ENCODE measurements at regions not wholly inside any gene's neighbourhood (a gene's known extent, or its start where the extent isn't known, plus 50 kb on each side); places are given as distances from the start of the nearest gene placed in this dataset.
A peak's percentile ranks its signal among the peaks of the same experiment; 100 is the strongest.

DNA sequence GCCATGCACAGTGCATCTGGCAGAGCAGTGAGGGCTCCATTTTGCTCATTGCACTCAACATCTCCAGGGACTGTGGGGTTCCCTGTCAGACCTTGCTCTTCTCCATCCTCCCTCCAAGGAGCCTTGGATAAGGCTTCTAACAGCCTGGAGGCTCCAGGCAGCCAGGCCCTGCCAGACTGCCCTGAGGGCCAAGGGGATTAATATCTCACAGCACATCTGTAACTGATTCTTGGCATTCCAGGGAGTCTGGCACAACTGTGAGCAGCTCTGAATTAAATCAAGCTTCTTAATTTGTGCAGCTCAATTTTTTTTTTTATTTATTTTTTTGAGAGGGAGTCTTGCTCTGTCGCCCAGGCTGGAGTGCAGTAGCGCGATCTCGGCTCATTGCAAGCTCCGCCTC lies 224.5 kb upstream of the PGRMC2 start (continued):
- TF ChIP-seq, protein P1, sequence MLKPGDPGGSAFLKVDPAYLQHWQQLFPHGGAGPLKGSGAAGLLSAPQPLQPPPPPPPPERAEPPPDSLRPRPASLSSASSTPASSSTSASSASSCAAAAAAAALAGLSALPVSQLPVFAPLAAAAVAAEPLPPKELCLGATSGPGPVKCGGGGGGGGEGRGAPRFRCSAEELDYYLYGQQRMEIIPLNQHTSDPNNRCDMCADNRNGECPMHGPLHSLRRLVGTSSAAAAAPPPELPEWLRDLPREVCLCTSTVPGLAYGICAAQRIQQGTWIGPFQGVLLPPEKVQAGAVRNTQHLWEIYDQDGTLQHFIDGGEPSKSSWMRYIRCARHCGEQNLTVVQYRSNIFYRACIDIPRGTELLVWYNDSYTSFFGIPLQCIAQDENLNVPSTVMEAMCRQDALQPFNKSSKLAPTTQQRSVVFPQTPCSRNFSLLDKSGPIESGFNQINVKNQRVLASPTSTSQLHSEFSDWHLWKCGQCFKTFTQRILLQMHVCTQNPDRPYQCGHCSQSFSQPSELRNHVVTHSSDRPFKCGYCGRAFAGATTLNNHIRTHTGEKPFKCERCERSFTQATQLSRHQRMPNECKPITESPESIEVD (tag by site-specific recombination; IDR thresholded peaks at IDR 0.05), result no peak
- no peak for TF ChIP-seq ZNF221 (tag by site-specific recombination; IDR thresholded peaks at IDR 0.05; ENCODE audit: borderline replicate concordance)
- no peak for TF ChIP-seq MZF1 (tag by site-specific recombination; IDR thresholded peaks at IDR 0.05; ENCODE audit: borderline replicate concordance)
- no peak for TF ChIP-seq ZNF211 (tag by site-specific recombination; IDR thresholded peaks at IDR 0.05; ENCODE audit: low read depth)

DNA sequence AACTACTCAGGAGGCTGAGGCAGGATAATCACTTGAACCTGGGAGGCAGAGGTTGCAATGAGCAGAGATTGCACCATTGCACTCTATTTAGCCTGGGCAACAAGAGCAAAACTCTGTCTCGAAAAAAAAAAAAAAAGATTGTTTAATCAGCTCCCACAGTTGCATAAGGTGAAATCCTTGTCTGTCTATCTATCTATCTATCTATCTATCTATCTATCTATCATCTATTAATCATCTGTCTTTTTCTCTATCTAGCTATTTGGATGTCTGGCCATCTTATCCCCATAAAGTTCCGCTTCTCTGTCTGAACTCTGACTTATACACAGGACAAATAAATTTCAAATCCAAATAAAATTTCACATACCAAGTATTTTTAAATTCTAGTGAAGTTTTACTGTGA lies 223.2 kb upstream of the PGRMC2 start:
- no peaks in the 10 kb centered on the region for H3K36me3 ChIP-seq (ENCODE audit: control insufficient read depth in 2 of 2, insufficient read depth in 1 of 2, low read length in 2 of 2)
- no peak overlapping the region for H3K4me3 ChIP-seq (ENCODE audit: low read depth, low read length)
- H3K9me3 ChIP-seq (ENCODE audit: control insufficient read depth, insufficient read depth, low read depth, low read length), result no peaks in the 10 kb centered on the region
- TF ChIP-seq ZNF670 (tag by site-specific recombination; IDR thresholded peaks at IDR 0.05; ENCODE audit: low read depth) (no peak), MEIS1 (CRISPR knock-in tag; IDR thresholded peaks at IDR 0.05; ENCODE audit: borderline replicate concordance) (no peak), ZFP3 (tag by site-specific recombination; IDR thresholded peaks at IDR 0.05; ENCODE audit: low read depth) (no peak), IKZF3 (tag by site-specific recombination; IDR thresholded peaks at IDR 0.05) (no peak), ZNF23 (tag by site-specific recombination; IDR thresholded peaks at IDR 0.05; ENCODE audit: borderline replicate concordance) (no peak), ZNF707 (tag by site-specific recombination; IDR thresholded peaks at IDR 0.05) (no peak), BCL11A (tag by site-specific recombination; IDR thresholded peaks at IDR 0.05; ENCODE audit: low read depth) (no peak)
- H3K4me1 ChIP-seq (ENCODE audit: control insufficient read depth, insufficient read depth, low read length), result no peaks in the 10 kb centered on the region
- ChIA-PET CTCF (interaction anchor here (0.6 to 0.7 kb wide), 3 partner anchors 17 to 935 kb away, joined by 3 read pairs; no protein-coding TSS in a partner anchor), POLR2A (no interaction called here)
- H3K27ac ChIP-seq (ENCODE audit: extremely low read depth, low read depth, low read length), result no peak overlapping the region

DNA sequence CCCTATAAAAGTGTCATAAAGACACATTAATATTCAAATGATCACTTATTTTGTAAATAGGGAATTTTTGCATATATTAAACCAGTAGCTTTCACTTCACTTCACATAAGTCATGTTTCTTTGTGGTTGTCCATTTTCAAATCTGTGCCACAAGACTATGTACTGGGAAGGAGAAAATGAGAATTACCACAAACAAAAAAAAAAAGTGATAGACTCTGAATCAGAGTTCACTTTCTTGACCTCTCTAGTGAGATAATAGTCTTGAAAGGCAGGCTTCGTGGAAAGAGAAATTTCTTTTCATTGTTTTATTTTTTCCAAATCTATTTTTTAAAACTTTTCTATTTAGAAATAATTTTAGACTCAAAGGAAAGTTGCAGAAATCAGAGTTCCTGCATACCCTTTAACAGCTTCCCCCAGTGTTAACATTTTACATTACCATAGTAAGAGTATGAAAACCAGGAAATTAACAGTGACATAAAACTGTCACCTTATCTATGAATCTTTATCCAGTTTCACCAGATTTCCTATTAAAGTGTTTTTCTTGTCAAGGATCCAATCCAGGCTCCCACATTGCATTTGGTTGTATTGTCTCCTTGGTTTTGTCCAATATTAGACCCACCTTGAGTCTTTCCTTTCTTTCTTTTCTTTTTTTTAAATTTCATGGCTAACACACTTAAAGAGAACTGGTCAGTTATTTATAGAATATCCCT lies 215.4 kb upstream of the PGRMC2 start:
- Histone ChIP-seq H3K9me3 (ENCODE audit: control insufficient read depth, insufficient read depth, low read depth, low read length) (no peaks in the 10 kb centered on the region), H3K4me3 (ENCODE audit: low read depth, low read length) (no peak overlapping the region), H3K4me1 (ENCODE audit: control insufficient read depth, insufficient read depth, low read length) (peaks cover 5% of the 10 kb centered on the region; the same call in 1 of the 2 replicates), H3K36me3 (ENCODE audit: control insufficient read depth in 2 of 2, insufficient read depth in 1 of 2, low read length in 2 of 2) (no peaks in the 10 kb centered on the region), H3K27ac (ENCODE audit: extremely low read depth, low read depth, low read length) (no peak overlapping the region)
- POLR2A ChIA-PET, result no interaction called here
- CTCF ChIA-PET, result interaction anchor here (0.7 kb wide), 1 partner anchor 124 kb away, joined by 3 read pairs; no protein-coding TSS in a partner anchor
- no peak for TF ChIP-seq ZNF433 (tag by site-specific recombination; IDR thresholded peaks at IDR 0.05; ENCODE audit: low read depth)
- TF ChIP-seq GFI1B (tag by site-specific recombination; IDR thresholded peaks at IDR 0.05), result peak; percentile 71; the same call in 1 of the 2 replicates

DNA sequence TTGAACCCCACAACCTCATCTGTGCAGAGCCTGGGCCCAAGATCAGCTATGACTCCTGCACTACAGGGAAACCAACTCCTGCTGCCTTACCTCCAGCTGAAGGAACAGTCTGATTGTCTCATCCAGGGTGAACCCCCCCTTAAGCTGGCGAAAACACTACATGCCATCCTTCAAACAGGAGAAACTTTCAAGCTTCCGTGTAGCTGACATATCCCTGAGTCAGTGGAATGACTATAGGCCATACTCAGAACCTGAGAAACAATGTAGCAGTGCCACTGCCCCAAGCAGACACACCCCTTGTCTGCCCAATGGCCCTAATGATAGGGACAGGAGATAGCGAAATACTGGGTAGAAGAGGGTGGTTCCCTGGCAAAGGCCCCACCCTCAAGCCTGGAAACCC lies 213.6 kb upstream of the PGRMC2 start:
- Histone ChIP-seq H3K4me1 (ENCODE audit: control insufficient read depth, insufficient read depth, low read length) (peaks cover 5% of the 10 kb centered on the region; the same call in 1 of the 2 replicates), H3K27ac (ENCODE audit: extremely low read depth, low read depth, low read length) (no peak overlapping the region), H3K4me3 (ENCODE audit: low read depth, low read length) (no peak overlapping the region), H3K9me3 (ENCODE audit: control insufficient read depth, insufficient read depth, low read depth, low read length) (no peaks in the 10 kb centered on the region), H3K36me3 (ENCODE audit: control insufficient read depth in 2 of 2, insufficient read depth in 1 of 2, low read length in 2 of 2) (no peaks in the 10 kb centered on the region)
- POLR2A ChIA-PET, result no interaction called here
- CTCF ChIA-PET, result no interaction called here
- TF ChIP-seq ZSCAN23 (tag by site-specific recombination; IDR thresholded peaks at IDR 0.05) (no peak), YY2 (tag by site-specific recombination; IDR thresholded peaks at IDR 0.05) (no peak), ZNF274 (IDR thresholded peaks at IDR 0.05; ENCODE audit: low read length) (no peak), ZNF274 (tag by site-specific recombination; IDR thresholded peaks at IDR 0.05; ENCODE audit: borderline replicate concordance) (no peak), ZNF777 (tag by site-specific recombination; IDR thresholded peaks at IDR 0.05; ENCODE audit: borderline replicate concordance) (no peak), ZNF658 (tag by site-specific recombination; IDR thresholded peaks at IDR 0.05) (no peak), ZNF324 (tag by site-specific recombination; IDR thresholded peaks at IDR 0.05) (no peak), GFI1B (tag by site-specific recombination; IDR thresholded peaks at IDR 0.05) (no peak), ZNF354C (tag by site-specific recombination; IDR thresholded peaks at IDR 0.05; ENCODE audit: borderline replicate concordance, low read depth) (no peak), ZNF138 (tag by site-specific recombination; IDR thresholded peaks at IDR 0.05; ENCODE audit: borderline replicate concordance) (no peak), ZNF404 (tag by site-specific recombination; IDR thresholded peaks at IDR 0.05) (no peak), GLIS2 (tag by site-specific recombination; IDR thresholded peaks at IDR 0.05) (no peak), KLF9 (tag by site-specific recombination; IDR thresholded peaks at IDR 0.05; ENCODE audit: low read depth) (no peak), MZF1 (tag by site-specific recombination; IDR thresholded peaks at IDR 0.05; ENCODE audit: borderline replicate concordance) (no peak)
- TF ChIP-seq, protein P2, sequence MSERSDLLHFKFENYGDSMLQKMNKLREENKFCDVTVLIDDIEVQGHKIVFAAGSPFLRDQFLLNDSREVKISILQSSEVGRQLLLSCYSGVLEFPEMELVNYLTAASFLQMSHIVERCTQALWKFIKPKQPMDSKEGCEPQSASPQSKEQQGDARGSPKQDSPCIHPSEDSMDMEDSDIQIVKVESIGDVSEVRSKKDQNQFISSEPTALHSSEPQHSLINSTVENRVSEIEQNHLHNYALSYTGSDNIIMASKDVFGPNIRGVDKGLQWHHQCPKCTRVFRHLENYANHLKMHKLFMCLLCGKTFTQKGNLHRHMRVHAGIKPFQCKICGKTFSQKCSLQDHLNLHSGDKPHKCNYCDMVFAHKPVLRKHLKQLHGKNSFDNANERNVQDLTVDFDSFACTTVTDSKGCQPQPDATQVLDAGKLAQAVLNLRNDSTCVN (tag by site-specific recombination; optimal IDR thresholded peaks at IDR 0.05), result no peak
- TF ChIP-seq, protein P3, sequence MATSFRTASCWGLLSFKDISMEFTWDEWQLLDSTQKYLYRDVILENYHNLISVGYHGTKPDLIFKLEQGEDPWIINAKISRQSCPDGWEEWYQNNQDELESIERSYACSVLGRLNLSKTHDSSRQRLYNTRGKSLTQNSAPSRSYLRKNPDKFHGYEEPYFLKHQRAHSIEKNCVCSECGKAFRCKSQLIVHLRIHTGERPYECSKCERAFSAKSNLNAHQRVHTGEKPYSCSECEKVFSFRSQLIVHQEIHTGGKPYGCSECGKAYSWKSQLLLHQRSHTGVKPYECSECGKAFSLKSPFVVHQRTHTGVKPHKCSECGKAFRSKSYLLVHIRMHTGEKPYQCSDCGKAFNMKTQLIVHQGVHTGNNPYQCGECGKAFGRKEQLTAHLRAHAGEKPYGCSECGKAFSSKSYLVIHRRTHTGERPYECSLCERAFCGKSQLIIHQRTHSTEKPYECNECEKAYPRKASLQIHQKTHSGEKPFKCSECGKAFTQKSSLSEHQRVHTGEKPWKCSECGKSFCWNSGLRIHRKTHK (tag by site-specific recombination; IDR thresholded peaks at IDR 0.05), result no peak

Measured in HEK293 (cell line).